ENCODE measurements at regions not wholly inside any gene's neighbourhood (a gene's known extent, or its start where the extent isn't known, plus 50 kb on each side); places are given as distances from the start of the nearest gene placed in this dataset.

- no peaks in the 10 kb centered on the region for H3K79me1 ChIP-seq (ENCODE audit: insufficient read depth, low read depth, low read length, poor library complexity, severe bottlenecking)
- no peak overlapping the region for H4K8ac ChIP-seq (replicated peaks; ENCODE audit: insufficient read length, low read depth, low read length)
- Mint-ChIP-seq H3K27ac (no peak overlapping the region), H3K4me3 (no peak overlapping the region), H3K36me3 (ENCODE audit: insufficient read depth in 1 of 3, low read depth in 3 of 3) (no peaks in the 10 kb centered on the region), H3K27me3 (ENCODE audit: low read depth) (peaks cover 3% of the 10 kb centered on the region), H3K9me3 (no peaks in the 10 kb centered on the region), H3K4me1 (peaks cover 2% of the 10 kb centered on the region in 2 experiments; a peak in 3 of 4 replicates)
- H2BK5ac ChIP-seq (ENCODE audit: insufficient read length, low read length) = no peak overlapping the region
- H2BK20ac ChIP-seq (ENCODE audit: low read depth, low read length, poor library complexity, severe bottlenecking) = no peak overlapping the region
- no peak overlapping the region for H3K14ac ChIP-seq (ENCODE audit: insufficient read depth, low read length)
- H3K9me3 ChIP-seq (ENCODE audit: control insufficient read depth, low read depth, low read length) = no peaks in the 10 kb centered on the region
- no peak overlapping the region for H3K4me2 ChIP-seq (ENCODE audit: insufficient read depth, insufficient read length, low read length)
- no peak overlapping the region for H3K27ac ChIP-seq (ENCODE audit: insufficient read length, low read depth, low read length)
- H2BK12ac ChIP-seq (ENCODE audit: insufficient read length, low read depth, low read length) = no peak overlapping the region
- no peak overlapping the region for H2BK120ac ChIP-seq (ENCODE audit: low read depth, low read length, poor library complexity, severe bottlenecking)
- no peak for DNase-seq
- H3K18ac ChIP-seq (ENCODE audit: insufficient read length, low read depth, low read length) = no peak overlapping the region
- H2AK5ac ChIP-seq (ENCODE audit: insufficient read length, low read length) = no peak overlapping the region
- H2BK15ac ChIP-seq (ENCODE audit: low read depth, low read length) = no peak overlapping the region
- H3K79me2 ChIP-seq (ENCODE audit: insufficient read depth, low read length) = no peaks in the 10 kb centered on the region
- no peak overlapping the region for H3K23ac ChIP-seq (ENCODE audit: insufficient read length, low read depth, low read length)
- no peaks in the 10 kb centered on the region for H3K27me3 ChIP-seq (ENCODE audit: insufficient read depth, low read length)
- H2AFZ ChIP-seq (ENCODE audit: low read length) = no peak overlapping the region
- no peak overlapping the region for H3T11ph ChIP-seq (ENCODE audit: low read length)
- H4K5ac ChIP-seq (ENCODE audit: insufficient read length, low read depth, low read length) = no peak overlapping the region
- no peak overlapping the region for H3K56ac ChIP-seq (ENCODE audit: insufficient read length, low read depth, low read length)
- no peaks in the 10 kb centered on the region for H3K4me1 ChIP-seq (ENCODE audit: insufficient read depth, low read length)
- H4K20me1 ChIP-seq (ENCODE audit: control insufficient read depth, insufficient read depth, insufficient read length) = no peaks in the 10 kb centered on the region
- H3K4ac ChIP-seq (ENCODE audit: low read depth, low read length) = no peak overlapping the region
- H4K91ac ChIP-seq (ENCODE audit: insufficient read length, low read depth, low read length) = no peak overlapping the region
- no peak; the same call in 2 of the 3 replicates for TF ChIP-seq CTCF (conservative IDR thresholded peaks at IDR 0.05)
- WGBS (ENCODE audit: extremely low coverage, insufficient read length, low lambda C conversion rate) = no CpG with 5 or more reads among the region's 3 CpGs
- no peaks in the 10 kb centered on the region for H3K23me2 ChIP-seq (ENCODE audit: insufficient read length, low read depth, low read length, poor library complexity, severe bottlenecking)
- no peak overlapping the region for H3K9ac ChIP-seq (ENCODE audit: extremely low read depth, insufficient read length, low read length)
Measured at GRCh38 chr18:57854726-57855125, 51.6 kb upstream of the ATP8B1 start.

Data from H9 (cell line).